ENCODE measurements at regions not wholly inside any gene's neighbourhood (a gene's known extent, or its start where the extent isn't known, plus 50 kb on each side); places are given as distances from the start of the nearest gene placed in this dataset.

DNA sequence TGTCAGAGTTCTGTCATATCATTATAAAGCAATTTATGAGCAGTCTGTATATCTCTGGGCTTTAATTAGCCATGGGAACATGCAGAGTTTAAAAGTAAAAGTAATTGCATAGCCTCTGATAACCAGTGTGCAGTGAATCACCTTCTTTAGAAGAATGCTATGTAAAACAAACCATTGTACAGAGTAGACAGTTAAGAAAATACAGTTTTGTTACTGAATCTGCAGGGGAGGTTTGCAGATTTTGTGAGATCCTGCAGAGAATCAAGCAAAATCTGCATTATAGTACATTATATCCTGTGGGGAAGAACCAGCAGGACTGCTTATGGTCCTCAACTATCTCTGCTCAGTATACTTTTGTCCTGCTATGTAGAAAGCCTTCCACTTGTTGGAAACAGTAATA, 396.2 kb upstream of the NAALADL2 start:
- Histone ChIP-seq H3K36me3 (no peaks in the 10 kb centered on the region), H3K4me3 (no peak overlapping the region), H3K9me3 (no peaks in the 10 kb centered on the region), H3K27me3 (no peaks in the 10 kb centered on the region), H3K27ac (no peak overlapping the region), H3K4me1 (no peaks in the 10 kb centered on the region)
- no peak for TF ChIP-seq EP300 (IDR thresholded peaks at IDR 0.05)
- TF ChIP-seq, protein P1, sequence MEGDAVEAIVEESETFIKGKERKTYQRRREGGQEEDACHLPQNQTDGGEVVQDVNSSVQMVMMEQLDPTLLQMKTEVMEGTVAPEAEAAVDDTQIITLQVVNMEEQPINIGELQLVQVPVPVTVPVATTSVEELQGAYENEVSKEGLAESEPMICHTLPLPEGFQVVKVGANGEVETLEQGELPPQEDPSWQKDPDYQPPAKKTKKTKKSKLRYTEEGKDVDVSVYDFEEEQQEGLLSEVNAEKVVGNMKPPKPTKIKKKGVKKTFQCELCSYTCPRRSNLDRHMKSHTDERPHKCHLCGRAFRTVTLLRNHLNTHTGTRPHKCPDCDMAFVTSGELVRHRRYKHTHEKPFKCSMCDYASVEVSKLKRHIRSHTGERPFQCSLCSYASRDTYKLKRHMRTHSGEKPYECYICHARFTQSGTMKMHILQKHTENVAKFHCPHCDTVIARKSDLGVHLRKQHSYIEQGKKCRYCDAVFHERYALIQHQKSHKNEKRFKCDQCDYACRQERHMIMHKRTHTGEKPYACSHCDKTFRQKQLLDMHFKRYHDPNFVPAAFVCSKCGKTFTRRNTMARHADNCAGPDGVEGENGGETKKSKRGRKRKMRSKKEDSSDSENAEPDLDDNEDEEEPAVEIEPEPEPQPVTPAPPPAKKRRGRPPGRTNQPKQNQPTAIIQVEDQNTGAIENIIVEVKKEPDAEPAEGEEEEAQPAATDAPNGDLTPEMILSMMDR (IDR thresholded peaks at IDR 0.05): no peak
- no peak for TF ChIP-seq POLR2A (IDR thresholded peaks at IDR 0.05)
- DNase-seq (ENCODE audit: low spot score in 2 of 2): no peak

DNA sequence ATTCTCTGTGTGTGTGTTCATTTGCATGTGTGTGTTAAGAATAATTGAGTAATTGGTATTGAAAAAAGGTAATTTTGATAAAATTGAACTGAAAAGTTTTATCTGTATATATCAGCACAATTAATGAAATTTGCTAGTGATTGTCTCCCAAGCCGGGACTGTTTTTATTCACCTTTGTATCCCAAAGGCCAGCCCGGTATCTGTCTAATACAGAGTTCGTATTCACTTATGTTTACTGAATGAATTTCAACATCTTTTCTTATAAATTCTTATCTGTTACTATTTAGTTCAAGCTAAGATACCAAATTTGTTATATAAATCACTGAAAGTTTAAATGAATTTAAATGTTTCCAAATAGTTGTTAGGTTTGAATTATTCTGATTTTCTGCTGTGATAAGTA, 394.0 kb upstream of the NAALADL2 start:
- no peak overlapping the region for H3K27ac ChIP-seq

DNA sequence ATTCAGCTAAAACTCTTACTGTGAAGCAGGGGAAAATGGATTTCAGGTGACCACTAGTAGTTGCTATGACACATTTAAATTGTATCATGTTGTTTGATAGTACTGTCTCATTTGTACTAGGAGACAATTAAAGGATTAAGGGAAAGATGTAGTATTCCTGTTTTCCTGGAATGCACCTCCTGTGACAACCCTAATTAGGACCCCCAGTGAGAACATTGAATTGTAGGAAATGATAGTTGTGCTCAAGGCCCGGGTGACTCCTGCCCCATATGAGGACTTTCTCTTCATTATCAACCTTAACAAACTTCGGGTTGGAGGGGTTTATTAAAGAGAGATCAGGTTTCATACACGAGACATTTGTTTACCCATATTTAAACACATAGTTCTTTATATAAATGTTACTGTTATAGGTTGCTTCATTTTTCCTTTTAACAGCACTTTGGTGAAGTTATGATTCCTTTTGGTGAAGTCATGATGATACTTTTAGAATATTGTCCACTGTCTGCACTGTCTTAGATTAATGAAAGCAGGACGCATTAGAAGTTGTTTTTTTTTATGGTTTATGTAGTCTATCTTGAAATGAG, 392.6 kb upstream of the NAALADL2 start:
- H3K36me3 ChIP-seq: no peaks in the 10 kb centered on the region
- no peak overlapping the region for H3K4me3 ChIP-seq
- 61 to 72% methylated on average over 4 of the region's 4 CpGs for WGBS, 2 donors
- no peaks in the 10 kb centered on the region for H3K27me3 ChIP-seq
- TF ChIP-seq POLR2A (IDR thresholded peaks at IDR 0.05) (no peak), EP300 (IDR thresholded peaks at IDR 0.05) (no peak)
- TF ChIP-seq, protein P1 (IDR thresholded peaks at IDR 0.05): no peak
- no peaks in the 10 kb centered on the region for H3K4me1 ChIP-seq
- H3K9me3 ChIP-seq: no peaks in the 10 kb centered on the region
- H3K27ac ChIP-seq: no peak overlapping the region
- DNase-seq (ENCODE audit: low spot score in 2 of 2): no peak

More for the DNA sequence above, 394.0 kb upstream of the NAALADL2 start:
- Histone ChIP-seq H3K9me3 (no peaks in the 10 kb centered on the region), H3K27me3 (no peaks in the 10 kb centered on the region), H3K4me3 (no peak overlapping the region), H3K4me1 (no peaks in the 10 kb centered on the region), H3K36me3 (no peaks in the 10 kb centered on the region)
- no peak for TF ChIP-seq POLR2A (IDR thresholded peaks at IDR 0.05)
- DNase-seq (ENCODE audit: low spot score in 2 of 2): no peak
- 90 to 95% methylated on average over 3 of the region's 3 CpGs for WGBS, 2 donors

DNA sequence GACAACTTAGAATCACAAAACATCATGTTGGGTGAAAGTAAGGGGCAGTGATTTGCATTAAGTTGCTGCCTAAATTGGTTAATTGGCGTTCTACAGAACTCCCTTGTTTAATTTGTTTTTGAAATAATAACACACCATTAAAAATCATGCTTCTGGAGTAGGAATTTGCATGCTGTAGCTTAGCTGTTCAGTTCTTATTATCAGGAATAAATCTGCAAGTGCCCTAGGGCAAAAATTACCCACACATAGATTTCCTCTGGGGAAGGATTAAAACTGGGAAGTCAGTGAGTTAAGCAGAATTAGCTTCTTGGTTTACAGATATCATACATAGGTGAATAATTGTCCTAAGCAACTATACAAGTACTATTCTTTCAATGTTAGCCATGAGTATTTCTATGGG, 381.6 kb upstream of the NAALADL2 start:
- Histone ChIP-seq H3K36me3 (no peaks in the 10 kb centered on the region), H3K27ac (no peak overlapping the region), H3K27me3 (no peaks in the 10 kb centered on the region), H3K9me3 (no peaks in the 10 kb centered on the region), H3K4me3 (no peak overlapping the region), H3K4me1 (no peaks in the 10 kb centered on the region)
- TF ChIP-seq, protein P1 (IDR thresholded peaks at IDR 0.05): no peak
- TF ChIP-seq EP300 (IDR thresholded peaks at IDR 0.05): no peak
- TF ChIP-seq POLR2A (IDR thresholded peaks at IDR 0.05): no peak
- 84 to 88% methylated on average over 1 of the region's 1 CpG for WGBS, 2 donors
- no peak for DNase-seq (ENCODE audit: low spot score in 2 of 2)

DNA sequence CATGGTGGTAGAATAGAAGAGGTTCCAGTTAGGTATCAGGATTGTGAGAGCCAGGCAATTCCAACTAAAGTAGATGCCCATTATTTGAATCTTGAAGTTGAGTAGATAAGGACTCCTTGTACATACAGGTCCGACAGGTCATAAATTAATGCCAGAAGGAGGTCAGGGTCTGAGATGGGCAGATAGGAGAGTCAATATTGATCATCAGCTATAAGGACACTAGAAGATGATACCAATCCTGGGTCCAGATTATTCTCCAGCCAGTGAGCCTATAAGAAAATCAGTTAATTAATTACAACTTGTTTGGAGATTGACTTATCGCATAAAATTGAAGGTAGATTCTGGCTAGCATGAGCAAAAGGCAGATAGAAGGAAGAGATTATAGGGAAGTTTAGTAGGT, 378.4 kb upstream of the NAALADL2 start:
- no peaks in the 10 kb centered on the region for H3K9me3 ChIP-seq
- no peak overlapping the region for H3K27ac ChIP-seq
- 91 to 97% methylated on average over 2 of the region's 2 CpGs for WGBS, 2 donors
- no peaks in the 10 kb centered on the region for H3K4me1 ChIP-seq
- no peaks in the 10 kb centered on the region for H3K36me3 ChIP-seq
- TF ChIP-seq POLR2A (IDR thresholded peaks at IDR 0.05) (no peak), EP300 (IDR thresholded peaks at IDR 0.05) (no peak)
- TF ChIP-seq, protein P1 (IDR thresholded peaks at IDR 0.05): no peak
- H3K27me3 ChIP-seq: no peaks in the 10 kb centered on the region
- no peak overlapping the region for H3K4me3 ChIP-seq
- DNase-seq (ENCODE audit: low spot score in 2 of 2): no peak

DNA sequence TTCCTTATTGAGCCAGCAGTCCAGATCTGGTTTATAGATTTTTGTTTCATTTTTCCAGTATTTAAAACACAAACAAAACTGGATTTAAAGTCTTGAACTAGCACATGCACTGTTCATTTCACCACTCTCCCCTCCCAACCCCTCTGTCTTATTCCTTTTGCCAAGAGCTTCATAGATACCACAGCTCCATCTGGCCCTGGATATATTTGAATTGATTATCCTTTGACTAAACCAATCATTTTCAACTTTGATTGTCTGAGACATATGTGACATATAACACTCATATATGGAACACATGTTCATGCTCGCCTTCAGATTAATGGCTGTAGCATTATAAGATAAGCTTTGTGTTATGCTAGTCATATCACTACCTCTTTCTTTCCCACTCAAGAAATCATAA, 376.6 kb upstream of the NAALADL2 start:
- H3K4me3 ChIP-seq: no peak overlapping the region
- no peaks in the 10 kb centered on the region for H3K27me3 ChIP-seq
- H3K9me3 ChIP-seq: no peaks in the 10 kb centered on the region
- no peak for DNase-seq (ENCODE audit: low spot score in 2 of 2)
- WGBS, 2 donors: 94 to 98% methylated on average over 1 of the region's 1 CpG
- no peaks in the 10 kb centered on the region for H3K36me3 ChIP-seq
- no peaks in the 10 kb centered on the region for H3K4me1 ChIP-seq
- no peak overlapping the region for H3K27ac ChIP-seq
- TF ChIP-seq POLR2A (IDR thresholded peaks at IDR 0.05) (no peak), EP300 (IDR thresholded peaks at IDR 0.05) (no peak)
- TF ChIP-seq, protein P1 (IDR thresholded peaks at IDR 0.05): no peak

Measured in tibial nerve (tissue), 4 donors.